Activated B cell treated with CpG ODN at 0.5 μM for 24 hours (primary cell): ENCODE measurements at regions not wholly inside any gene's neighbourhood (a gene's known extent, or its start where the extent isn't known, plus 50 kb on each side); places are given as distances from the start of the nearest gene placed in this dataset.

Experiments
- ATAC-seq: fragments of 200-7000 bp; cut with Tn5 transposase; one replicate; pipeline ENCODE4 v1.10.0; 2021; ENCODE audit warnings: low read depth, mild to moderate bottlenecking, moderate library complexity
- CTCF ChIA-PET: fragments of 350-600 bp; sonication (Branson Sonifier 250); formaldehyde crosslinking; loops from one replicate; lab custom pipeline; 2021; ENCODE audit warnings: antibody characterized with exemption; lab: Charles Lee
- POLR2A ChIA-PET: fragments of 350-600 bp; sonication (Branson Sonifier 250); formaldehyde crosslinking; loops from one replicate; lab custom pipeline; 2021; ENCODE audit warnings: antibody characterized with exemption; lab: Charles Lee
- DNase-seq: peaks from one replicate; pipeline ENCODE4 v3.0.0; 2022
- H3K27ac Mint-ChIP-seq: one replicate; pipeline ENCODE4 v1.8.0; 2020; ENCODE audit warnings: mixed read lengths
- H3K27me3 Mint-ChIP-seq: one replicate; pipeline ENCODE4 v1.8.0; 2021; ENCODE audit warnings: mixed read lengths
- H3K36me3 Mint-ChIP-seq: one replicate; pipeline ENCODE4 v1.8.0; 2021; ENCODE audit warnings: low read depth, mixed read lengths
- H3K4me1 Mint-ChIP-seq: one replicate; pipeline ENCODE4 v1.8.0; 2021; ENCODE audit warnings: mixed read lengths
- H3K4me3 Mint-ChIP-seq: one replicate; pipeline ENCODE4 v1.8.0; 2020; ENCODE audit warnings: mild to moderate bottlenecking, mixed read lengths
- H3K9me3 Mint-ChIP-seq: one replicate; pipeline ENCODE4 v1.8.0; 2020; ENCODE audit warnings: mixed read lengths
- intact Hi-C: fragments of 100-400 bp; cut with micrococcal nuclease; formaldehyde crosslinking; loops from one replicate; pipeline ENCODE4 v1.15.1; 2024
- TF ChIP-seq, protein P1 (sequence below): fragments of 200-600 bp; IDR thresholded peaks from one replicate; pipeline ENCODE4 v1.8.0; 2022; ENCODE audit warnings: antibody characterized with exemption, mild to moderate bottlenecking

GRCh38 chr5:2113348-2114131 is 230.8 kb upstream of the IRX4 start:
- intact Hi-C loops = no loop called here
- no peak for DNase-seq
- CTCF ChIA-PET = no interaction called here
- no peaks in the 10 kb centered on the region for H3K36me3 Mint-ChIP-seq
- H3K9me3 Mint-ChIP-seq = peaks cover 3% of the 10 kb centered on the region
- ATAC-seq = no peak
- POLR2A ChIA-PET = interaction anchor here (0.5 kb wide), 1 partner anchor 924 kb away, joined by 3 read pairs; no protein-coding TSS in a partner anchor
- H3K4me3 Mint-ChIP-seq = no peak overlapping the region
- H3K27ac Mint-ChIP-seq = no peak overlapping the region
- TF ChIP-seq, protein P1, sequence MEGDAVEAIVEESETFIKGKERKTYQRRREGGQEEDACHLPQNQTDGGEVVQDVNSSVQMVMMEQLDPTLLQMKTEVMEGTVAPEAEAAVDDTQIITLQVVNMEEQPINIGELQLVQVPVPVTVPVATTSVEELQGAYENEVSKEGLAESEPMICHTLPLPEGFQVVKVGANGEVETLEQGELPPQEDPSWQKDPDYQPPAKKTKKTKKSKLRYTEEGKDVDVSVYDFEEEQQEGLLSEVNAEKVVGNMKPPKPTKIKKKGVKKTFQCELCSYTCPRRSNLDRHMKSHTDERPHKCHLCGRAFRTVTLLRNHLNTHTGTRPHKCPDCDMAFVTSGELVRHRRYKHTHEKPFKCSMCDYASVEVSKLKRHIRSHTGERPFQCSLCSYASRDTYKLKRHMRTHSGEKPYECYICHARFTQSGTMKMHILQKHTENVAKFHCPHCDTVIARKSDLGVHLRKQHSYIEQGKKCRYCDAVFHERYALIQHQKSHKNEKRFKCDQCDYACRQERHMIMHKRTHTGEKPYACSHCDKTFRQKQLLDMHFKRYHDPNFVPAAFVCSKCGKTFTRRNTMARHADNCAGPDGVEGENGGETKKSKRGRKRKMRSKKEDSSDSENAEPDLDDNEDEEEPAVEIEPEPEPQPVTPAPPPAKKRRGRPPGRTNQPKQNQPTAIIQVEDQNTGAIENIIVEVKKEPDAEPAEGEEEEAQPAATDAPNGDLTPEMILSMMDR = no peak
- H3K4me1 Mint-ChIP-seq = no peaks in the 10 kb centered on the region
- H3K27me3 Mint-ChIP-seq = no peaks in the 10 kb centered on the region

DNA sequence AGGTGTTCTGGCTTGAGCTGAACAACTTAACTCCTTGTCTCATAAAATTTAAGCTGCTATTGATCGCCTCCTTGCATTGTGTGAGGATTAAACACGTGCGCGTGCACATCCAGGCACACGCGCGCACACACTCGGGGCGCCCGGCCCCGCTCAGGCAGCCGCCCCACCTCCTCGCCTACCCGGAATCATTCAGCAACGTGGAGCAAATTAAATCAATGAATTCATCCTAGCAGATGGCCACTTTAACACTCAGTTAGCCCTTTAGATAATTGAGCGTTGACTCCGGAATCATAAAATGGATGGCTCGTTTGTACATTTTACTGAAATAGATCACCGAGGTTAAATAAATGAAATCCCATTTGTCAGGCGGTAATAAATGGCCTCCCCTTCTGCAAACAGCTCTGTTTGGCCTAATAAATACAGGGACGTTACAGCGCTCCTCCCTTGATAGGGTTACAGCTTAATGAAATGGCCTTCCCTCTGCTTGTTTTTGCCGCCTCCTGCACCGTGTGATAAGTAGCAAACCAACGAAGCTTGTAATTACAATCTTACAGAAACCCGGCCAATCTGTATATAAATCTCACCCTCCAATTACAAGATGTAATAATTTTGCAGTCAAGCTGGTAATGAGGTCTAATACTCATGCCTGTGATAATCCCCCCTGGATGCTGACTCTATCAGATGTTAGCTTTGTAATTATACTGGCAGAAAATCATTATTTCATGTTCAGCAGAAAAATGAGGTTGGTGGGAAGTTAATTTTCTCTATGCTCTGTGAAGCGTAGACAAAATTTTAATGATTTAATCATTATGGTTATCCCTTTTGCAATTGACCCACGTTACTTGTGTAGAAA is 229.7 kb upstream of the IRX4 start:
- ATAC-seq (no peak), DNase-seq (no peak)
- H3K4me3 Mint-ChIP-seq = no peak overlapping the region
- H3K4me1 Mint-ChIP-seq = no peaks in the 10 kb centered on the region
- H3K27me3 Mint-ChIP-seq = no peaks in the 10 kb centered on the region
- intact Hi-C loops = no loop called here
- H3K27ac Mint-ChIP-seq = no peak overlapping the region
- TF ChIP-seq, protein P1 = no peak
- ChIA-PET CTCF (interaction anchor here (0.8 kb wide), 1 partner anchor 29 kb away, joined by 3 read pairs; no protein-coding TSS in a partner anchor), POLR2A (no interaction called here)
- H3K36me3 Mint-ChIP-seq = no peaks in the 10 kb centered on the region
- H3K9me3 Mint-ChIP-seq = peaks cover 3% of the 10 kb centered on the region

DNA sequence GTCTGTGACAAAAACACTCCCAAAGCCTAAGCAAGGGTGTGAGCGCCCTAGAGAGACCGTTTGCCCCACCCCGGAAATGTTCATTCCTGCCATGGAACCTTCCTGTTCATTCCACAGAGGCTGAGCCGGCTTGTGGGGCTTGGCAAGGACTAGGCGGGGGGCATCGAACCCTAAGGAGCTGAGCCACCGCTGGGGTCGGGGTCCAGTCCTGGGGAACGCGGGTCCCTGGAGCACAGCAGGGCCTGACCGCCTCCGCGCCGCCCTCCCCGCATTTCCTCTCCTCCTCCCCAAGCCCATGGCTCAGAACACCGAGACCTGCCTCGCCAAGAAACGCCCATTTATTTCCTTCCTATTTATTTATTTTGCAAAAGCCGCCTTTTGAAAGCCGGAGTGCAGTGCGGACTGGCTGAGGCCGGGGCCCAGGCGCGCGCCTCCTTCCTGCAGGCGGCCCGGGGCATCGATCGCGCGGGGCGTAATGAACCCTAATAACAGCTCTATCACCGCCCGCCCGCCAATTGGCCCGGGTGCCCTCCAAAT is 228.9 kb upstream of the IRX4 start:
- TF ChIP-seq, protein P1 = no peak
- ATAC-seq (no peak), DNase-seq (no peak)
- Mint-ChIP-seq H3K27ac (no peak overlapping the region), H3K9me3 (peaks cover 5% of the 10 kb centered on the region), H3K4me1 (no peaks in the 10 kb centered on the region), H3K4me3 (no peak overlapping the region), H3K27me3 (no peaks in the 10 kb centered on the region), H3K36me3 (no peaks in the 10 kb centered on the region)
- intact Hi-C loops = no loop called here
- POLR2A ChIA-PET = no interaction called here
- CTCF ChIA-PET = no interaction called here

DNA sequence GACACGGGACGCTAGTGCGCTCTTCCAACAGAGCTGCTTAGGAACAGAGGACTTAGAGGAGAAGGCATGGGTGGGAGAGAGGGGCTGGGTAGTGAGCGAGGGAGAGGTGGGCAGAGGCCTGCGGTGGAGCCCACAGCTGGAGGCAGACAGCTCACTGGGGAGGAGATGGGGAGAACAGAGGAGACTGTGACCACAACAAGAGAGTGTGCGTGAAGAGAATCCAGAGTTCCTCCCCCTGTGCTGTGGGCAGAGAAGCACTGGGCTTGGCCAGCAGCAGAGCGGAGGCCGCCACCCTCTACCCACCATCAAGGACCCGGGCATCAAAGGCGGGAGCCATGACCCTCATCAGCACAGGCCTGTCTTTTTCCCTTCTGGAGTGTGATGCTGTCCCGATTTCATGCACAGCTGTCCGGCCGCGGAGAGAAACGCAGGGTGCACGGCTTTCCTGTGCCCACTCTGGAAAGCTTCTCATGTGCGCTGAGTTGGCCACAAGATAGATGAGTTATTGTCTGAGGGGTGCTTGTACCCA is 228.3 kb upstream of the IRX4 start:
- no peak for DNase-seq
- CTCF ChIA-PET = no interaction called here
- TF ChIP-seq, protein P1 = no peak
- peaks cover 12% of the 10 kb centered on the region for H3K9me3 Mint-ChIP-seq
- no peaks in the 10 kb centered on the region for H3K27me3 Mint-ChIP-seq
- ATAC-seq = no peak
- POLR2A ChIA-PET = no interaction called here
- no peak overlapping the region for H3K4me3 Mint-ChIP-seq
- H3K4me1 Mint-ChIP-seq = no peaks in the 10 kb centered on the region
- H3K36me3 Mint-ChIP-seq = no peaks in the 10 kb centered on the region
- intact Hi-C loops = no loop called here
- no peak overlapping the region for H3K27ac Mint-ChIP-seq
